Left lung (tissue), 4 donors: ENCODE measurements at regions not wholly inside any gene's neighbourhood (a gene's known extent, or its start where the extent isn't known, plus 50 kb on each side); places are given as distances from the start of the nearest gene placed in this dataset.

Experiments
- ATAC-seq: fragments of 200-7000 bp; cut with Tn5 transposase; one replicate; pipeline ENCODE4 v1.9.1; 2020; ENCODE audit warnings: moderate library complexity
- DNase-seq, 4 donors: peaks; one replicate each; pipeline ENCODE4 v3.0.0-alpha.2; 2013 to 2020
- H3K27ac ChIP-seq, 2 donors: fragments of 200-600 bp; sonication (generic) in 1 of 2; one replicate each; pipeline versions ENCODE4 v1.5.0 to v1.8.0; 2020 to 2021
- H3K27me3 ChIP-seq, 2 donors: fragments of 200-600 bp; sonication (generic) in 1 of 2; one replicate each; pipeline versions ENCODE4 v1.5.0 to v1.8.0; 2020 to 2021
- H3K36me3 ChIP-seq, 2 donors: fragments of 200-600 bp; sonication (generic) in 1 of 2; one replicate each; pipeline versions ENCODE4 v1.5.0 to v1.8.0; 2020 to 2021
- H3K4me1 ChIP-seq, 2 donors: fragments of 200-600 bp; one replicate each; pipeline ENCODE4 v1.8.0; 2021
- H3K4me3 ChIP-seq, 2 donors: fragments of 200-600 bp; sonication (generic) in 1 of 2; one replicate each; pipeline versions ENCODE4 v1.5.0 to v1.8.0; 2020 to 2021; ENCODE audit warnings: mild to moderate bottlenecking in 1 of 2
- H3K9me3 ChIP-seq, 2 donors: fragments of 200-600 bp; sonication (generic) in 1 of 2; one replicate each; pipeline versions ENCODE4 v1.5.0 to v1.8.0; 2020 to 2021
- CTCF ChIP-seq, 2 donors: fragments of 200-600 bp; sonication (generic) in 1 of 2; IDR thresholded peaks; one replicate each; pipeline versions ENCODE4 v1.5.0 to v1.8.0; 2021; ENCODE audit warnings: antibody characterized with exemption in 2 of 2
- intact Hi-C, 2 donors: fragments of 100-400 bp; cut with DNase I; formaldehyde crosslinking; loops; one replicate each; pipeline versions ENCODE4 v1.11.2 to v1.14.2; 2022
- donor health status: DM: no; HTN: yes; CAD: no.
- donor health status: DM: no; HTN: no; CAD: no.

GRCh38 chr5:100303216-100303615, 232.0 kb upstream of the FAM174A start:
- TF ChIP-seq CTCF (IDR thresholded peaks at IDR 0.05) = no peak
- DNase-seq (no peak), ATAC-seq (no peak)
- Histone ChIP-seq H3K4me1 (no peaks in the 10 kb centered on the region), H3K36me3 (no peaks in the 10 kb centered on the region), H3K4me3 (no peak overlapping the region), H3K27ac (no peak overlapping the region), H3K27me3 (no peaks in the 10 kb centered on the region), H3K9me3 (no peaks in the 10 kb centered on the region)
- intact Hi-C loops = no loop called here

- Histone ChIP-seq H3K4me3 (no peak overlapping the region), H3K4me1 (no peaks in the 10 kb centered on the region), H3K27me3 (no peaks in the 10 kb centered on the region), H3K9me3 (no peaks in the 10 kb centered on the region), H3K27ac (no peak overlapping the region), H3K36me3 (no peaks in the 10 kb centered on the region)
- no peak for DNase-seq
- TF ChIP-seq CTCF (IDR thresholded peaks at IDR 0.05) = no peak
- no peak for ATAC-seq
- intact Hi-C loops = no loop called here
Measured at GRCh38 chr5:100299261-100299660, 235.9 kb upstream of the FAM174A start.

GRCh38 chr5:100276071-100276470, 259.1 kb upstream of the FAM174A start:
- no peak overlapping the region for H3K27ac ChIP-seq
- intact Hi-C loops = no loop called here
- no peak for TF ChIP-seq CTCF (IDR thresholded peaks at IDR 0.05)
- peaks cover 0 to 7% of the 10 kb centered on the region in 2 donors for H3K9me3 ChIP-seq
- no peaks in the 10 kb centered on the region for H3K4me1 ChIP-seq
- ATAC-seq (no peak), DNase-seq (no peak)
- H3K4me3 ChIP-seq = no peak overlapping the region
- H3K27me3 ChIP-seq = no peaks in the 10 kb centered on the region
- no peaks in the 10 kb centered on the region for H3K36me3 ChIP-seq

GRCh38 chr5:100275631-100276030, 259.5 kb upstream of the FAM174A start:
- TF ChIP-seq CTCF (IDR thresholded peaks at IDR 0.05) = no peak
- DNase-seq (no peak), ATAC-seq (no peak)
- no peaks in the 10 kb centered on the region for H3K27me3 ChIP-seq
- peaks cover 0 to 5% of the 10 kb centered on the region in 2 donors for H3K9me3 ChIP-seq
- intact Hi-C loops = no loop called here
- H3K4me1 ChIP-seq = no peaks in the 10 kb centered on the region
- H3K27ac ChIP-seq = no peak overlapping the region
- H3K4me3 ChIP-seq = no peak overlapping the region
- no peaks in the 10 kb centered on the region for H3K36me3 ChIP-seq

- Histone ChIP-seq H3K9me3 (no peaks in the 10 kb centered on the region), H3K4me3 (no peak overlapping the region), H3K27ac (no peak overlapping the region), H3K4me1 (no peaks in the 10 kb centered on the region), H3K36me3 (no peaks in the 10 kb centered on the region), H3K27me3 (no peaks in the 10 kb centered on the region)
- no peak for TF ChIP-seq CTCF (IDR thresholded peaks at IDR 0.05)
- ATAC-seq = no peak
- intact Hi-C loops = no loop called here
- no peak for DNase-seq
Measured at GRCh38 chr5:100273846-100274580, 261.2 kb upstream of the FAM174A start.
